Astrocyte (in vitro differentiated cells and primary cell): ENCODE measurements at regions not wholly inside any gene's neighbourhood (a gene's known extent, or its start where the extent isn't known, plus 50 kb on each side); places are given as distances from the start of the nearest gene placed in this dataset.

Source experiments
- DNase-seq: peaks from one replicate; pipeline ENCODE4 v3.0.0-alpha.2; 2010; ENCODE audit warnings: low read depth
- FAIRE-seq: peaks from 2 replicates; lab custom pipeline; 2011; peaks lifted over from hg19 to GRCh38; lab: Jason Lieb, UNC
- H2AFZ ChIP-seq: 2 replicates; pipeline ENCODE4 v1.6.0; 2012; ENCODE audit warnings: low read depth, low read length, inconsistent platforms
- H3K27ac ChIP-seq: 2 replicates; pipeline ENCODE4 v1.5.1; 2011; ENCODE audit warnings: low read depth, low read length, inconsistent platforms
- H3K27me3 ChIP-seq: 2 replicates; pipeline ENCODE4 v1.6.0; 2011; ENCODE audit warnings: low read length, inconsistent platforms; ENCODE audit not compliant: insufficient read depth
- H3K36me3 ChIP-seq: 2 replicates; pipeline ENCODE4 v1.5.1; 2011; ENCODE audit warnings: low read length, inconsistent platforms; ENCODE audit not compliant: insufficient read depth
- H3K4me1 ChIP-seq: 2 replicates; pipeline ENCODE4 v1.5.1; 2011; ENCODE audit warnings: low read length, inconsistent platforms; ENCODE audit not compliant: insufficient read depth
- H3K4me2 ChIP-seq: 2 replicates; pipeline ENCODE4 v1.6.0; 2012; ENCODE audit warnings: low read length, inconsistent platforms
- H3K4me3 ChIP-seq: 2 replicates; pipeline ENCODE4 v1.5.1; 2011; ENCODE audit warnings: low read depth, mild to moderate bottlenecking, low read length, inconsistent platforms; ENCODE audit not compliant: insufficient read depth
- H3K79me2 ChIP-seq: 2 replicates; pipeline ENCODE4 v1.6.0; 2012; ENCODE audit warnings: mild to moderate bottlenecking, low read length, inconsistent platforms; ENCODE audit not compliant: insufficient read depth
- H3K9ac ChIP-seq: 2 replicates; pipeline ENCODE4 v1.6.0; 2012; ENCODE audit warnings: mild to moderate bottlenecking, low read length, inconsistent platforms
- H3K9me3 ChIP-seq: 2 replicates; pipeline ENCODE4 v1.5.1; 2012; ENCODE audit warnings: low read depth, mild to moderate bottlenecking, low read length, inconsistent platforms; ENCODE audit not compliant: insufficient read depth
- H4K20me1 ChIP-seq: 2 replicates; pipeline ENCODE4 v1.6.0; 2012; ENCODE audit warnings: low read length, inconsistent platforms; ENCODE audit not compliant: insufficient read depth
- H3K27ac Mint-ChIP-seq: one replicate; pipeline ENCODE4 v1.8.0; 2021; ENCODE audit warnings: mild to moderate bottlenecking, mixed read lengths; ENCODE audit not compliant: unreplicated experiment
- H3K27me3 Mint-ChIP-seq: one replicate; pipeline ENCODE4 v1.8.0; 2021; ENCODE audit warnings: low read depth, mixed read lengths; ENCODE audit not compliant: unreplicated experiment
- H3K36me3 Mint-ChIP-seq: one replicate; pipeline ENCODE4 v1.8.0; 2021; ENCODE audit warnings: low read depth, mixed read lengths; ENCODE audit not compliant: unreplicated experiment
- H3K4me1 Mint-ChIP-seq: one replicate; pipeline ENCODE4 v1.8.0; 2021; ENCODE audit warnings: low read depth, mixed read lengths; ENCODE audit not compliant: unreplicated experiment
- H3K4me3 Mint-ChIP-seq: one replicate; pipeline ENCODE4 v1.8.0; 2021; ENCODE audit warnings: mild to moderate bottlenecking, moderate library complexity, mixed read lengths; ENCODE audit not compliant: unreplicated experiment
- H3K9me3 Mint-ChIP-seq: one replicate; pipeline ENCODE4 v1.8.0; 2021; ENCODE audit warnings: mild to moderate bottlenecking, mixed read lengths; ENCODE audit not compliant: unreplicated experiment
- EZH2 ChIP-seq: IDR thresholded peaks from 2 replicates; pipeline ENCODE4 v1.6.1; 2012; ENCODE audit warnings: mild to moderate bottlenecking, low read length, inconsistent platforms; ENCODE audit not compliant: insufficient read depth
- TF ChIP-seq, protein P1 (sequence below): IDR thresholded peaks from 2 replicates; pipeline ENCODE4 v1.5.1; 2011; ENCODE audit warnings: low read depth, mild to moderate bottlenecking, inconsistent platforms, low read length, moderate library complexity; ENCODE audit not compliant: insufficient read depth

DNA sequence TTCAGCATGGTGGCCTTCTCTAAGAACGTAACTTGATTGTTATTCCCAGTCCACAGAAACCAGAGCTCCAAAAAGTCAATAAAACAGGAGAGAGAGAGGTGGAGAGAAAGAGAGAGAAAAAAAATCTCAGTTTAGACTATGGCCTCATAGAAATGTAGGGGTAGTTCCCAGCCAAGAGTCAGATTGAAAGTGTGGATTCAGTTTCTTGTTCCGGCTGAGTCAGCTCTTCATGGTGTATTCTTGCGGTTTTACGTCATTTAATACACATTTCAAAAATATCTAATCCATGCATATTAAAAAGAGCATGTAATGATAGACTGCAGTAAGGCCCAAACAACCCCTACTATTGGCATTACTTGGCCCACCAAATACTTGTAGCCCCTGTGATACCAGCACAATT, 303.9 kb downstream of the ETAA1 start:
- no peak overlapping the region for H2AFZ ChIP-seq
- no peak overlapping the region for H3K27ac ChIP-seq
- no peak overlapping the region for H3K4me2 ChIP-seq
- H3K9me3 Mint-ChIP-seq = no peaks in the 10 kb centered on the region
- TF ChIP-seq, protein P1, sequence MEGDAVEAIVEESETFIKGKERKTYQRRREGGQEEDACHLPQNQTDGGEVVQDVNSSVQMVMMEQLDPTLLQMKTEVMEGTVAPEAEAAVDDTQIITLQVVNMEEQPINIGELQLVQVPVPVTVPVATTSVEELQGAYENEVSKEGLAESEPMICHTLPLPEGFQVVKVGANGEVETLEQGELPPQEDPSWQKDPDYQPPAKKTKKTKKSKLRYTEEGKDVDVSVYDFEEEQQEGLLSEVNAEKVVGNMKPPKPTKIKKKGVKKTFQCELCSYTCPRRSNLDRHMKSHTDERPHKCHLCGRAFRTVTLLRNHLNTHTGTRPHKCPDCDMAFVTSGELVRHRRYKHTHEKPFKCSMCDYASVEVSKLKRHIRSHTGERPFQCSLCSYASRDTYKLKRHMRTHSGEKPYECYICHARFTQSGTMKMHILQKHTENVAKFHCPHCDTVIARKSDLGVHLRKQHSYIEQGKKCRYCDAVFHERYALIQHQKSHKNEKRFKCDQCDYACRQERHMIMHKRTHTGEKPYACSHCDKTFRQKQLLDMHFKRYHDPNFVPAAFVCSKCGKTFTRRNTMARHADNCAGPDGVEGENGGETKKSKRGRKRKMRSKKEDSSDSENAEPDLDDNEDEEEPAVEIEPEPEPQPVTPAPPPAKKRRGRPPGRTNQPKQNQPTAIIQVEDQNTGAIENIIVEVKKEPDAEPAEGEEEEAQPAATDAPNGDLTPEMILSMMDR = no peak
- TF ChIP-seq EZH2 = no peak
- DNase-seq (no peak), FAIRE-seq (no peak)
- peaks cover 4% of the 10 kb centered on the region for H3K27me3 Mint-ChIP-seq
- H3K27me3 ChIP-seq = no peaks in the 10 kb centered on the region
- H3K4me1 ChIP-seq = no peaks in the 10 kb centered on the region
- no peaks in the 10 kb centered on the region for H3K36me3 ChIP-seq
- no peaks in the 10 kb centered on the region for H3K4me1 Mint-ChIP-seq
- H3K4me3 ChIP-seq = no peak overlapping the region
- H3K36me3 Mint-ChIP-seq = no peaks in the 10 kb centered on the region
- no peaks in the 10 kb centered on the region for H4K20me1 ChIP-seq
- H3K4me3 Mint-ChIP-seq = no peak overlapping the region
- no peak overlapping the region for H3K9ac ChIP-seq
- H3K27ac Mint-ChIP-seq = no peak overlapping the region
- H3K79me2 ChIP-seq = no peaks in the 10 kb centered on the region
- H3K9me3 ChIP-seq = no peaks in the 10 kb centered on the region

DNA sequence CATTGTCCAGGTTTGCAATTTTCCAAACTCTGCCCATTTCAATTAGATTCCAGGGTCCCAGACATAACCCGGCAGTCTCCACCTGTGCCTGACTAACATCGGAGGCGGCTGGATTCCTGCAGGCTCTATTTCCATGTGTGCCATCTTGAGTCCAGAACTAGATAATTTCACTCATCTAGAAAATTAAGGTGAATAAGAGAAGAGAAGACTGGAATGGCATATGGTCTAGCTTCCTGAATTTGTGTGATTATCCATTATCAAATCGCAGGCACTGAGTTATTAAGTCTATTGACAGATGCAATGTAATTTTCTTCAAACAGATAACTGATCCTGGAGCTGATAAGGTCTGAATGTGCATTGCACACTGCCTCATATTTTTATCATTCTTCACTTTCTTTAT, 305.2 kb downstream of the ETAA1 start:
- Mint-ChIP-seq H3K36me3 (no peaks in the 10 kb centered on the region), H3K27me3 (peaks cover 4% of the 10 kb centered on the region), H3K27ac (no peak overlapping the region), H3K4me1 (no peaks in the 10 kb centered on the region), H3K9me3 (no peaks in the 10 kb centered on the region), H3K4me3 (no peak overlapping the region)
- Histone ChIP-seq H3K9me3 (no peaks in the 10 kb centered on the region), H3K36me3 (no peaks in the 10 kb centered on the region), H3K9ac (no peak overlapping the region), H3K79me2 (no peaks in the 10 kb centered on the region), H3K4me1 (no peaks in the 10 kb centered on the region), H3K27me3 (no peaks in the 10 kb centered on the region), H3K4me2 (no peak overlapping the region), H2AFZ (no peak overlapping the region), H4K20me1 (no peaks in the 10 kb centered on the region), H3K4me3 (no peak overlapping the region), H3K27ac (no peak overlapping the region)
- no peak for DNase-seq
- no peak for TF ChIP-seq EZH2
- TF ChIP-seq, protein P1 = no peak
- no peak for FAIRE-seq

DNA sequence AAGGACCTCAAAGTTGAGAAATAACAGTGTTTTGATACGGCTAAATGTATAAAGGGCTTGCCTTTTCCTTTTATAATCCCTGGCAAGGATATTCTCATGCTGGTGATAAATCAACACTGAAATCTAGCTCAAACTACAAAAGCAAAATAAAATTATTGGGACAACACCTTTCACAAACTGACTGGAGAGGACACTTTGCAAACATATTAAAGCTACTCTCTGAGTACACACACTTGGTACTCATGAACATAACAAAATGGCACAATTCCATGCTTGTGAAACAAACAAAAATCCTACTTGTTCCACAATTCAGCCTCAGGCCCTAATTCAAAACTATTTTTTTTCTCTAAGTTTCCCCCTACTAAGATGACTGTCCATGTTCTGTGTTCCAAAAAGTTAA, 305.8 kb downstream of the ETAA1 start:
- no peak for TF ChIP-seq EZH2
- TF ChIP-seq, protein P1 = no peak
- no peaks in the 10 kb centered on the region for H3K27me3 ChIP-seq
- peaks cover 4% of the 10 kb centered on the region for H3K27me3 Mint-ChIP-seq
- no peaks in the 10 kb centered on the region for H4K20me1 ChIP-seq
- H3K9me3 ChIP-seq = no peaks in the 10 kb centered on the region
- H3K4me2 ChIP-seq = no peak overlapping the region
- FAIRE-seq (no peak), DNase-seq (no peak)
- no peak overlapping the region for H3K27ac ChIP-seq
- H3K9ac ChIP-seq = no peak overlapping the region
- H3K36me3 Mint-ChIP-seq = no peaks in the 10 kb centered on the region
- H3K4me1 Mint-ChIP-seq = no peaks in the 10 kb centered on the region
- H3K4me1 ChIP-seq = no peaks in the 10 kb centered on the region
- no peak overlapping the region for H3K4me3 Mint-ChIP-seq
- no peak overlapping the region for H3K4me3 ChIP-seq
- H2AFZ ChIP-seq = no peak overlapping the region
- no peak overlapping the region for H3K27ac Mint-ChIP-seq
- no peaks in the 10 kb centered on the region for H3K36me3 ChIP-seq
- no peaks in the 10 kb centered on the region for H3K9me3 Mint-ChIP-seq
- no peaks in the 10 kb centered on the region for H3K79me2 ChIP-seq
